Transverse colon (tissue), 4 donors: ENCODE measurements at regions not wholly inside any gene's neighbourhood (a gene's known extent, or its start where the extent isn't known, plus 50 kb on each side); places are given as distances from the start of the nearest gene placed in this dataset.
"Not testable (repeated sequence)": the region's sequence is repeated elsewhere in the genome, so short reads cannot be mapped to it uniquely, and the experiment has no call there.

ENCODE experiments used
- DNase-seq: peaks from one replicate; pipeline ENCODE4 v3.0.0-alpha.2; 2019
- H3K27ac ChIP-seq, 4 donors: fragments of 200-600 bp; sonication (generic); 2 replicates each; pipeline ENCODE4 v1.5.1; 2016 to 2018; ENCODE audit warnings: inconsistent platforms in 4 of 4
- H3K27me3 ChIP-seq: fragments of 200-600 bp; sonication (generic); 2 replicates; pipeline ENCODE4 v1.5.1; 2017; ENCODE audit warnings: inconsistent platforms
- H3K36me3 ChIP-seq, 4 donors: fragments of 200-600 bp; sonication (generic); 2 replicates each; pipeline ENCODE4 v1.5.1; 2017 to 2019; ENCODE audit warnings: inconsistent platforms in 4 of 4
- H3K4me1 ChIP-seq, 4 donors: fragments of 200-600 bp; sonication (generic); 2 replicates each; pipeline ENCODE4 v1.5.1; 2017 to 2020; ENCODE audit warnings: inconsistent platforms in 4 of 4
- H3K4me3 ChIP-seq, 4 donors: fragments of 200-600 bp; sonication (generic); 1 replicate in 1 of 4; 2 replicates in 3 of 4; pipeline versions ENCODE4 v1.5.1 to v1.6.1; 2017 to 2019; ENCODE audit warnings: inconsistent platforms in 4 of 4
- H3K9me3 ChIP-seq, 2 donors: fragments of 200-600 bp; sonication (generic); 2 replicates each; pipeline ENCODE4 v1.5.1; 2017 to 2019; ENCODE audit warnings: inconsistent platforms in 2 of 2
- CTCF ChIP-seq, 5 experiments: fragments of 200-600 bp in 3 of 5; fragments of 450-650 bp in 2 of 5; sonication (generic) in 3 of 5; IDR thresholded peaks; 1 replicate in 2 of 5; 2 replicates in 3 of 5; pipeline ENCODE4 v1.5.1; 2016 to 2017; ENCODE audit warnings: antibody characterized with exemption in 5 of 5, inconsistent platforms in 3 of 5, mild to moderate bottlenecking in 2 of 5, moderate library complexity in 1 of 5
- EP300 ChIP-seq: sonication (generic); formaldehyde crosslinking; IDR thresholded peaks from one replicate; pipeline ENCODE4 v1.6.1; 2017; ENCODE audit warnings: antibody characterized with exemption, low read depth
- POLR2A ChIP-seq: fragments of 450-650 bp; IDR thresholded peaks from one replicate; pipeline ENCODE4 v1.6.1; 2016; ENCODE audit warnings: antibody characterized with exemption, mild to moderate bottlenecking, moderate library complexity
- POLR2AphosphoS5 ChIP-seq, 3 donors: sonication (generic); formaldehyde crosslinking; IDR thresholded peaks; one replicate each; pipeline ENCODE4 v1.6.1; 2016; ENCODE audit warnings: antibody characterized with exemption in 3 of 3
- WGBS, 2 donors: methylation state at CpG; one replicate each; pipeline ENCODE4 v1.1.5; 2018; ENCODE audit warnings: low coverage in 1 of 2; 5-methylcytosine and 5-hydroxymethylcytosine counted together
- in situ Hi-C, 4 donors: fragments of 200-750 bp; cut with MboI; loops; one replicate each; pipeline versions ENCODE4 v1.15.0 to v1.15.1; 2017; ENCODE audit warnings: low sequenced_read_pairs in 3 of 4, low pct_ligation_motif_present in 1 of 4, low pct_unique_long_range_greater_than_20kb in 1 of 4
- intact Hi-C: fragments of 100-400 bp; cut with DNase I; formaldehyde crosslinking; loops from one replicate; pipeline ENCODE4 v1.15.1; 2023; ENCODE audit warnings: low total_unique reads

GRCh38 chr18:75840131-75840530 is 412.6 kb upstream of the SMIM21 start:
- Histone ChIP-seq H3K4me3 (no peak overlapping the region), H3K36me3 (no peaks in the 10 kb centered on the region), H3K4me1 (no peaks in the 10 kb centered on the region), H3K27ac (no peak overlapping the region), H3K9me3 (no peaks in the 10 kb centered on the region), H3K27me3 (no peaks in the 10 kb centered on the region)
- TF ChIP-seq CTCF (IDR thresholded peaks at IDR 0.05), result no peak
- no peak for TF ChIP-seq POLR2AphosphoS5 (IDR thresholded peaks at IDR 0.05)
- no peak for TF ChIP-seq POLR2A
- TF ChIP-seq EP300, result no peak
- DNase-seq, result no peak
- 88% methylated on average over 4 of the region's 4 CpGs; no CpG with 5 or more reads in 1 of the 2 donors for WGBS, 2 donors
- intact Hi-C loops, result no loop called here
- in situ Hi-C loops, result no loop called here

GRCh38 chr18:75839686-75840085 is 412.2 kb upstream of the SMIM21 start:
- DNase-seq, H3K27ac ChIP-seq, intact Hi-C loops, H3K36me3 ChIP-seq, H3K27me3 ChIP-seq, H3K4me1 ChIP-seq, in situ Hi-C loops, H3K4me3 ChIP-seq, H3K9me3 ChIP-seq: not testable (repeated sequence)
- 83% methylated on average over 2 of the region's 2 CpGs; no CpG with 5 or more reads in 1 of the 2 donors for WGBS, 2 donors

- TF ChIP-seq EP300, result no peak
- H3K4me3 ChIP-seq, result no peak overlapping the region
- no peak for DNase-seq
- H3K36me3 ChIP-seq, result no peaks in the 10 kb centered on the region
- no peak overlapping the region for H3K27ac ChIP-seq
- in situ Hi-C loops (no loop called here), intact Hi-C loops (no loop called here)
- H3K4me1 ChIP-seq, result no peaks in the 10 kb centered on the region
- H3K9me3 ChIP-seq, result no peaks in the 10 kb centered on the region
- no peaks in the 10 kb centered on the region for H3K27me3 ChIP-seq
- WGBS, 2 donors, result 90 to 100% methylated on average over 3 to 6 of the region's 6 CpGs
These were observed 411.5 kb upstream of the SMIM21 start for GRCh38 chr18:75839041-75839440.

GRCh38 chr18:75837316-75837715 is 409.8 kb upstream of the SMIM21 start:
- no peak overlapping the region for H3K27ac ChIP-seq
- no peak overlapping the region for H3K4me3 ChIP-seq
- 90% methylated on average over 2 of the region's 2 CpGs for WGBS, 2 donors
- TF ChIP-seq EP300 (no peak), CTCF (IDR thresholded peaks at IDR 0.05) (no peak), POLR2AphosphoS5 (IDR thresholded peaks at IDR 0.05) (no peak), POLR2A (no peak)
- intact Hi-C loops (no loop called here), in situ Hi-C loops (no loop called here)
- no peaks in the 10 kb centered on the region for H3K9me3 ChIP-seq
- no peaks in the 10 kb centered on the region for H3K27me3 ChIP-seq
- no peaks in the 10 kb centered on the region for H3K4me1 ChIP-seq
- no peak for DNase-seq
- no peaks in the 10 kb centered on the region for H3K36me3 ChIP-seq

GRCh38 chr18:75836516-75836915 is 409.0 kb upstream of the SMIM21 start:
- no peaks in the 10 kb centered on the region for H3K27me3 ChIP-seq
- in situ Hi-C loops (no loop called here), intact Hi-C loops (no loop called here)
- H3K27ac ChIP-seq, result no peak overlapping the region
- no peaks in the 10 kb centered on the region for H3K36me3 ChIP-seq
- no peaks in the 10 kb centered on the region for H3K9me3 ChIP-seq
- H3K4me3 ChIP-seq, result no peak overlapping the region
- no peak for TF ChIP-seq CTCF (IDR thresholded peaks at IDR 0.05)
- TF ChIP-seq POLR2A, result no peak
- no peak for TF ChIP-seq EP300
- no peak for TF ChIP-seq POLR2AphosphoS5 (IDR thresholded peaks at IDR 0.05)
- 65 to 86% methylated on average over 1 to 2 of the region's 2 CpGs for WGBS, 2 donors
- no peak for DNase-seq
- H3K4me1 ChIP-seq, result no peaks in the 10 kb centered on the region
